Effector memory CD8-positive, alpha-beta T cell (primary cell): ENCODE measurements at regions not wholly inside any gene's neighbourhood (a gene's known extent, or its start where the extent isn't known, plus 50 kb on each side); places are given as distances from the start of the nearest gene placed in this dataset.

Experiments used
- ATAC-seq: fragments of 150-1000 bp; cut with Tn5 transposase; replicated peaks from 2 replicates; pipeline ENCODE4 v1.10.0; 2021; ENCODE audit warnings: mild to moderate bottlenecking, moderate library complexity
- DNase-seq, 3 experiments: peaks; one replicate each; pipeline ENCODE4 v3.0.0; 2021
- H3K27ac Mint-ChIP-seq, 2 donors: one replicate each; pipeline ENCODE4 v1.8.0; 2022; ENCODE audit warnings: mild to moderate bottlenecking in 2 of 2, mixed read lengths in 2 of 2, moderate library complexity in 2 of 2
- H3K27me3 Mint-ChIP-seq, 2 donors: one replicate each; pipeline ENCODE4 v1.8.0; 2022; ENCODE audit warnings: mixed read lengths in 2 of 2
- H3K36me3 Mint-ChIP-seq: one replicate; pipeline ENCODE4 v1.8.0; 2022; ENCODE audit warnings: mild to moderate bottlenecking, moderate library complexity, mixed read lengths; ENCODE audit not compliant: insufficient read depth
- H3K4me1 Mint-ChIP-seq, 2 donors: one replicate each; pipeline ENCODE4 v1.8.0; 2022; ENCODE audit warnings: low read depth in 2 of 2, mixed read lengths in 2 of 2
- H3K4me3 Mint-ChIP-seq, 2 donors: one replicate each; pipeline ENCODE4 v1.8.0; 2022; ENCODE audit warnings: mild to moderate bottlenecking in 2 of 2, mixed read lengths in 2 of 2, moderate library complexity in 2 of 2
- H3K9me3 Mint-ChIP-seq, 2 donors: one replicate each; pipeline ENCODE4 v1.8.0; 2022; ENCODE audit warnings: mixed read lengths in 2 of 2

- no peak for DNase-seq
- no peaks in the 10 kb centered on the region for H3K9me3 Mint-ChIP-seq
- no peaks in the 10 kb centered on the region for H3K4me1 Mint-ChIP-seq
- H3K27me3 Mint-ChIP-seq = peaks cover 33 to 51% of the 10 kb centered on the region in 2 donors
- ATAC-seq = no peak
- H3K4me3 Mint-ChIP-seq = no peak overlapping the region
- H3K27ac Mint-ChIP-seq = no peak overlapping the region
- no peaks in the 10 kb centered on the region for H3K36me3 Mint-ChIP-seq
Measured at GRCh38 chr15:57835119-57835518, 128.6 kb downstream of the POLR2M start.

GRCh38 chr15:57849317-57849716, 142.8 kb downstream of the POLR2M start:
- Mint-ChIP-seq H3K27ac (no peak overlapping the region), H3K4me3 (no peak overlapping the region), H3K9me3 (no peaks in the 10 kb centered on the region), H3K27me3 (peaks cover 38 to 74% of the 10 kb centered on the region in 2 donors), H3K4me1 (no peaks in the 10 kb centered on the region), H3K36me3 (peaks cover 4% of the 10 kb centered on the region)
- DNase-seq (no peak), ATAC-seq (no peak)

- Mint-ChIP-seq H3K9me3 (no peaks in the 10 kb centered on the region), H3K36me3 (peaks cover 4% of the 10 kb centered on the region), H3K27me3 (peaks cover 38 to 72% of the 10 kb centered on the region in 2 donors), H3K27ac (no peak overlapping the region), H3K4me3 (no peak overlapping the region), H3K4me1 (peaks cover 0 to 2% of the 10 kb centered on the region in 2 donors)
- no peak for DNase-seq
- ATAC-seq = no peak
Measured at GRCh38 chr15:57854531-57854930, 148.0 kb downstream of the POLR2M start.

- no peak for DNase-seq
- no peaks in the 10 kb centered on the region for H3K9me3 Mint-ChIP-seq
- no peak overlapping the region for H3K27ac Mint-ChIP-seq
- peaks cover 40 to 55% of the 10 kb centered on the region in 2 donors for H3K27me3 Mint-ChIP-seq
- H3K4me1 Mint-ChIP-seq = peaks cover 0 to 2% of the 10 kb centered on the region in 2 donors
- peaks cover 4% of the 10 kb centered on the region for H3K36me3 Mint-ChIP-seq
- no peak for ATAC-seq
- no peak overlapping the region for H3K4me3 Mint-ChIP-seq
Measured at GRCh38 chr15:57857871-57858270, 151.4 kb downstream of the POLR2M start.

- Mint-ChIP-seq H3K27ac (no peak overlapping the region), H3K4me3 (no peak overlapping the region), H3K36me3 (no peaks in the 10 kb centered on the region), H3K9me3 (no peaks in the 10 kb centered on the region), H3K27me3 (peaks cover 40 to 59% of the 10 kb centered on the region in 2 donors), H3K4me1 (peaks cover 0 to 2% of the 10 kb centered on the region in 2 donors)
- ATAC-seq (no peak), DNase-seq (no peak)
Measured at GRCh38 chr15:57859130-57859685, 152.7 kb downstream of the POLR2M start.

GRCh38 chr15:57861034-57861638, 154.6 kb downstream of the POLR2M start:
- Mint-ChIP-seq H3K36me3 (no peaks in the 10 kb centered on the region), H3K27ac (no peak overlapping the region), H3K27me3 (peaks cover 40 to 52% of the 10 kb centered on the region in 2 donors), H3K9me3 (no peaks in the 10 kb centered on the region), H3K4me1 (peaks cover 3 to 4% of the 10 kb centered on the region in 2 donors), H3K4me3 (no peak overlapping the region)
- peak; percentile 12 to 18 (median 13) for DNase-seq
- no peak for ATAC-seq

GRCh38 chr15:57861815-57862586, 155.5 kb downstream of the POLR2M start:
- Mint-ChIP-seq H3K27ac (no peak overlapping the region), H3K27me3 (peaks cover 40 to 48% of the 10 kb centered on the region in 2 donors), H3K9me3 (no peaks in the 10 kb centered on the region), H3K36me3 (no peaks in the 10 kb centered on the region), H3K4me3 (no peak overlapping the region), H3K4me1 (peaks cover 3 to 4% of the 10 kb centered on the region in 2 donors)
- DNase-seq (no peak), ATAC-seq (no peak)

GRCh38 chr15:57862761-57863160, 156.2 kb downstream of the POLR2M start:
- Mint-ChIP-seq H3K4me3 (no peak overlapping the region), H3K9me3 (no peaks in the 10 kb centered on the region), H3K27ac (no peak overlapping the region), H3K4me1 (peaks cover 3 to 7% of the 10 kb centered on the region in 2 donors), H3K27me3 (peaks cover 38 to 47% of the 10 kb centered on the region in 2 donors), H3K36me3 (no peaks in the 10 kb centered on the region)
- DNase-seq (no peak), ATAC-seq (no peak)

GRCh38 chr15:57865294-57865693, 158.8 kb downstream of the POLR2M start:
- H3K9me3 Mint-ChIP-seq = no peaks in the 10 kb centered on the region
- no peak for ATAC-seq
- no peak for DNase-seq
- no peak overlapping the region for H3K27ac Mint-ChIP-seq
- peaks cover 13 to 15% of the 10 kb centered on the region in 2 donors for H3K4me1 Mint-ChIP-seq
- H3K36me3 Mint-ChIP-seq = no peaks in the 10 kb centered on the region
- no peak overlapping the region for H3K4me3 Mint-ChIP-seq
- peaks cover 22 to 39% of the 10 kb centered on the region in 2 donors for H3K27me3 Mint-ChIP-seq

GRCh38 chr15:57866149-57866736, 159.7 kb downstream of the POLR2M start:
- H3K36me3 Mint-ChIP-seq = no peaks in the 10 kb centered on the region
- DNase-seq (peak; percentile 9 to 21 (median 20)), ATAC-seq (no peak)
- H3K4me1 Mint-ChIP-seq = peaks cover 13 to 15% of the 10 kb centered on the region in 2 donors
- H3K9me3 Mint-ChIP-seq = no peaks in the 10 kb centered on the region
- no peak overlapping the region for H3K4me3 Mint-ChIP-seq
- H3K27ac Mint-ChIP-seq = peak overlapping the region in 1 of 2 donors; percentile 29
- peaks cover 18 to 46% of the 10 kb centered on the region in 2 donors for H3K27me3 Mint-ChIP-seq

- no peaks in the 10 kb centered on the region for H3K9me3 Mint-ChIP-seq
- H3K27me3 Mint-ChIP-seq = peaks cover 34 to 54% of the 10 kb centered on the region in 2 donors
- peak; percentile 53 for ATAC-seq
- no peak for DNase-seq
- H3K4me1 Mint-ChIP-seq = peaks cover 13 to 15% of the 10 kb centered on the region in 2 donors
- H3K4me3 Mint-ChIP-seq = peak overlapping the region in 1 of 2 donors; percentile 17
- H3K27ac Mint-ChIP-seq = no peak overlapping the region
- no peaks in the 10 kb centered on the region for H3K36me3 Mint-ChIP-seq
Measured at GRCh38 chr15:57867970-57868798, 161.7 kb downstream of the POLR2M start.

GRCh38 chr15:57870667-57871066, 164.2 kb downstream of the POLR2M start:
- peaks cover 4 to 9% of the 10 kb centered on the region in 2 donors for H3K9me3 Mint-ChIP-seq
- ATAC-seq = no peak
- no peak overlapping the region for H3K4me3 Mint-ChIP-seq
- no peaks in the 10 kb centered on the region for H3K36me3 Mint-ChIP-seq
- H3K27me3 Mint-ChIP-seq = peaks cover 38 to 67% of the 10 kb centered on the region in 2 donors
- H3K27ac Mint-ChIP-seq = no peak overlapping the region
- DNase-seq = no peak
- H3K4me1 Mint-ChIP-seq = peaks cover 13 to 15% of the 10 kb centered on the region in 2 donors
